22Rv1 (cell line): ENCODE measurements at regions not wholly inside any gene's neighbourhood (a gene's known extent, or its start where the extent isn't known, plus 50 kb on each side); places are given as distances from the start of the nearest gene placed in this dataset.
A peak's percentile ranks its signal among the peaks of the same experiment; 100 is the strongest.

ENCODE experiments used
- H3K27ac ChIP-seq: fragments of 450-650 bp; 2 replicates; pipeline ENCODE4 v1.5.1; 2017
- CTCF ChIP-seq: fragments of 450-650 bp; IDR thresholded peaks from 2 replicates; pipeline ENCODE4 v1.5.1; 2017; ENCODE audit warnings: mild to moderate bottlenecking
- ZFX ChIP-seq: fragments of 450-650 bp; IDR thresholded peaks from 2 replicates; pipeline ENCODE4 v1.6.1; 2017; ENCODE audit warnings: antibody characterized with exemption, borderline replicate concordance

DNA sequence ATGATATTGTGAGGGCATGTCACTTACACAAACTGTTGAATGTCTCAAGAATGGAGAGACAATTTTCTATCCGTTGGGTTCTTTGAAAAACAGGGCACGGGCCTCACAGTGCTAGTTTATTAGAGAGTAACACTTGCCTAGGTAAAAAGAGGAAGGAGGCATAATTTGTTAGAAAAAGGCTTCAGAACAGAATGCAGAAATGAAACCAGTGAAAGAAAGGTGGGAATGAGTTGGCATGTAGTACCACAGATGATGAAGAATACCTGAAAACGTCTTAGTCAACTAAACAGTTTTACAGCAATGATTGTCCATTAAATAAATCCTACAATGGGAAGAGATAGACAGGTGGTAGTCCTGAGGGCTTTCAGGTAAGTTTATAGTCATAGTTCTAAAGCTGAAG lies 1399.7 kb upstream of the CADM2 start:
- H3K27ac ChIP-seq, result no peak overlapping the region
- TF ChIP-seq ZFX (no peak), CTCF (no peak)

- H3K27ac ChIP-seq, result no peak overlapping the region
- no peak for TF ChIP-seq ZFX
- no peak for TF ChIP-seq CTCF
Observed at GRCh38 chr3:83567935-83568334, 1390.9 kb upstream of the CADM2 start.

- TF ChIP-seq CTCF (no peak), ZFX (no peak)
- no peak overlapping the region for H3K27ac ChIP-seq
Observed at GRCh38 chr3:83581546-83581945, 1377.2 kb upstream of the CADM2 start.

DNA sequence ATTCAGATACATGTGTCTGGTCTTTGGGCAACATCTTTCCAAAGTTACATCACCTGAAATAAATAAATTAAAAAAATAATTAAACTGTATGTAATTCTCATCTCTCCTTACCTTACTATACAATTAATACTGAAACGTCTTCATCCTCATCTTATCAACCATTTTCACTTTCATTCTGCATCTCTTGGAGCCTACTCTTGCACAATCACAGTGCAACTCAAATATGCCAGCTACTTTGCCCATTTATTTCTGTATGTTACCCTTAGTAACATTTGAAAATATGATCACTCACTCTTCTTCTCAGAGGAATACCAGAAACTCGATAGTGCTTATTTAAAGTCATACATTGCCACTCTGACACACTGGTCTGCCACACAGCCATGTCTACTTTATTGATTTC lies 1357.1 kb upstream of the CADM2 start:
- peak overlapping the region; percentile 16; the same call in 1 of the 2 replicates for H3K27ac ChIP-seq
- TF ChIP-seq CTCF (no peak), ZFX (no peak)

GRCh38 chr3:83622526-83622925 lies 1336.3 kb upstream of the CADM2 start:
- H3K27ac ChIP-seq, result no peak overlapping the region
- TF ChIP-seq ZFX (no peak), CTCF (no peak)

DNA sequence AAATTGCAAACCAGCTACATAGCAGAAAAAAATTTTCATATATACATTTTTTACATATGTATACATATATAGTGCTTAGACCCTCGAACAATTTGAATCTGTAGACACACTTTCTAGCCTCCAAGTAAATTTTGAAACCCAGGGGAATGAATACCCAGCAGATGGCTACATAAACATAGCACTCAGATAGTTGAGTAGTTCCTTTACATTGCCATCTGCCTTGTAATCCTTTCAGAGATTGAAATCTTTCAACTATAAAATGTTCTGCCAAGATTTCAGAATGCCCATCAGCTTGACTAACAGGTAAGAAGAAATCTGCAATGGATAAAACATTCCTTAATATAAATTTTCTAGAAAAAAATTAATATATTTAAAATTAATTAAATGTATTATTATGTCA lies 1333.5 kb upstream of the CADM2 start:
- no peak for TF ChIP-seq CTCF
- no peak for TF ChIP-seq ZFX
- H3K27ac ChIP-seq, result no peak overlapping the region

- TF ChIP-seq ZFX (no peak), CTCF (no peak)
- no peak overlapping the region for H3K27ac ChIP-seq
Observed at GRCh38 chr3:83628471-83628870, 1330.3 kb upstream of the CADM2 start.
